Thymus (tissue), 11 donors: ENCODE measurements at regions not wholly inside any gene's neighbourhood (a gene's known extent, or its start where the extent isn't known, plus 50 kb on each side); places are given as distances from the start of the nearest gene placed in this dataset.

Experiments used
- DNase-seq, 9 donors: peaks; one replicate each; pipeline ENCODE4 v3.0.0-alpha.2; 2013; ENCODE audit warnings: low spot score in 9 of 9, low read depth in 6 of 9, missing footprints in 1 of 9
- H3K27ac ChIP-seq, 2 donors: one replicate each; pipeline ENCODE4 v1.5.1; 2013; ENCODE audit warnings: control low read depth in 1 of 2, low read depth in 1 of 2, low read length in 1 of 2, mild to moderate bottlenecking in 1 of 2, moderate library complexity in 1 of 2
- H3K27me3 ChIP-seq, 2 donors: one replicate each; pipeline ENCODE4 v1.5.1; 2013; ENCODE audit warnings: low read length in 1 of 2; ENCODE audit not compliant: control insufficient read depth in 2 of 2, insufficient read depth in 1 of 2
- H3K36me3 ChIP-seq, 2 donors: one replicate each; pipeline ENCODE4 v1.5.1; 2013; ENCODE audit warnings: low read length in 1 of 2, mild to moderate bottlenecking in 1 of 2, moderate library complexity in 1 of 2; ENCODE audit not compliant: control insufficient read depth in 2 of 2, insufficient read depth in 2 of 2
- H3K4me1 ChIP-seq, 2 donors: one replicate each; pipeline ENCODE4 v1.5.1; 2013; ENCODE audit warnings: low read length in 2 of 2; ENCODE audit not compliant: control insufficient read depth in 2 of 2, insufficient read depth in 2 of 2
- H3K4me3 ChIP-seq, 2 donors: one replicate each; pipeline ENCODE4 v1.5.1; 2013; ENCODE audit warnings: low read length in 2 of 2, control low read depth in 1 of 2, mild to moderate bottlenecking in 1 of 2
- H3K9me3 ChIP-seq, 2 donors: one replicate each; pipeline ENCODE4 v1.5.1; 2013; ENCODE audit warnings: low read length in 1 of 2, mild to moderate bottlenecking in 1 of 2; ENCODE audit not compliant: control insufficient read depth in 2 of 2, insufficient read depth in 1 of 2
- WGBS: extraction: QIAGEN DNeasy Blood & Tissue Kit; methylation state at CpG from one replicate; pipeline ENCODE4 v1.1.7; 2013; 5-methylcytosine and 5-hydroxymethylcytosine counted together
- donor health status: healthy.

DNA sequence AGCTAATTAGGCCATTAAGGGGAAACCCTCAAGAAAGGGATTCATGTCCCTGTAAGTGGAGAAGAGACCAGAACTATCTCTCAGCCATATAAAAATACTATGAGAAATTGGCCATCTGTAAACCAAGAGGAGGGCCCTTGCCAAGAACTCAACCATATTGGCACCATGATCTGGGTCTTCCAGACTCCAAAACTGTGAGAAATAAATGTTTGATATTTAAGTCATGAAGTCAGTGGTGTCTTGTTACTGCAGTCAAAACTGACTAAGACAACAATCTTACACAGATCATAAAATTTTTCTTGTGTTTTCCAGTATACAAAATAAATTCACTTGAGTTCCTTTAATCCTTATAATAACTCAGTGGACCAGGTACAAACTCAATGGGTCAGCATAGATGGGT, 589.8 kb upstream of the CDH2 start:
- Histone ChIP-seq H3K4me3 (no peak overlapping the region), H3K36me3 (no peaks in the 10 kb centered on the region), H3K27ac (no peak overlapping the region), H3K4me1 (no peaks in the 10 kb centered on the region), H3K27me3 (no peaks in the 10 kb centered on the region), H3K9me3 (no peaks in the 10 kb centered on the region)
- DNase-seq, result no peak

- no peaks in the 10 kb centered on the region for H3K9me3 ChIP-seq
- H3K36me3 ChIP-seq, result no peaks in the 10 kb centered on the region
- 93% methylated on average over 2 of the region's 2 CpGs for WGBS
- no peak overlapping the region for H3K27ac ChIP-seq
- H3K27me3 ChIP-seq, result no peaks in the 10 kb centered on the region
- H3K4me1 ChIP-seq, result no peaks in the 10 kb centered on the region
- no peak overlapping the region for H3K4me3 ChIP-seq
- DNase-seq, result no peak
Measured at GRCh38 chr18:28766027-28766426, 589.1 kb upstream of the CDH2 start.

DNA sequence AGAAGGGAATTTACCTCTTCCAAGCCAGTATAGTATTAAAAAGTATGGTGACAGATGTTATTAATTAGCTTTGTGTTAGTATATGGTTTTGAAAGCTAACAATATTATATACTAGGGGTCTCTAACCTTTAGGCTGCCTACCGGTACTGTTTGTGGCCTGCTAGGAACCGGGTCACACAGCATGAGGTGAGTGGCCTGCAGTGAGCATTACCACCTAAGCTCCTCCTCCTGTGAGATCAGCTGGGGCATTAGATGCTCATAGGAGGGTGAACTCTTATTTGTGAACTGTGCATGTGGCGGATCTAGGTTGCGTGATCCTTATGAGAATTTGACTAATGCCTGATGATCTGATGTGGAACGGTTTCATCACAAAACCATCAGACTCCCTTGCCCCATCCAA, 583.4 kb upstream of the CDH2 start:
- H3K9me3 ChIP-seq, result no peaks in the 10 kb centered on the region
- H3K36me3 ChIP-seq, result no peaks in the 10 kb centered on the region
- no peak for DNase-seq
- H3K4me3 ChIP-seq, result no peak overlapping the region
- 97% methylated on average over 5 of the region's 5 CpGs for WGBS
- no peak overlapping the region for H3K27ac ChIP-seq
- no peaks in the 10 kb centered on the region for H3K27me3 ChIP-seq
- no peaks in the 10 kb centered on the region for H3K4me1 ChIP-seq

DNA sequence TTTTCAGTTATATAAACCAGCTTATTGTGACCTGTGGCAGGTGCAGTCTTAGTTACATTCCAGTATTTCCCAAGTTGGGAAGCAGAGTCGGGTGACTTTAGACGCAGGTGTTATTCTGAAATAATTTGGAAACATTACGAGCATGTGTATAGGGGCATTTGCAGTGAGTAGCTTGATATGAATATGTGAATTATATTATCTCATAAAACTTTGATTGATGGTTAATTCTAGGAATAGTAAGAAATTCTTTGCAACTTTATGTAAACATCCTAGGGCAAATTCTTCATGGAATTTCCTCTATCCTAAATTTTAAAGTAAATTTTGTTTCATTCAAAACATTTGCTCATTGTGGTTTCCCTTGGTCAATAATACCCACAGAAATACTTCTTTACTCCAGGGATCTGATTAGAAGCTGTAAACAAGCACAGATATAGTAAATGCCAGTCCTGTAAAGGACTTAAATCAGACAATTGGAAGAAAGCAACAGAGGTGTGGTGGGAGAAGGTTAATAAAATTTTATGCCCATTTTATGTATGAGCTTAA, 580.6 kb upstream of the CDH2 start:
- Histone ChIP-seq H3K27me3 (no peaks in the 10 kb centered on the region), H3K4me1 (no peaks in the 10 kb centered on the region), H3K36me3 (no peaks in the 10 kb centered on the region), H3K27ac (no peak overlapping the region), H3K4me3 (no peak overlapping the region), H3K9me3 (no peaks in the 10 kb centered on the region)
- 96% methylated on average over 3 of the region's 3 CpGs for WGBS
- no peak for DNase-seq

DNA sequence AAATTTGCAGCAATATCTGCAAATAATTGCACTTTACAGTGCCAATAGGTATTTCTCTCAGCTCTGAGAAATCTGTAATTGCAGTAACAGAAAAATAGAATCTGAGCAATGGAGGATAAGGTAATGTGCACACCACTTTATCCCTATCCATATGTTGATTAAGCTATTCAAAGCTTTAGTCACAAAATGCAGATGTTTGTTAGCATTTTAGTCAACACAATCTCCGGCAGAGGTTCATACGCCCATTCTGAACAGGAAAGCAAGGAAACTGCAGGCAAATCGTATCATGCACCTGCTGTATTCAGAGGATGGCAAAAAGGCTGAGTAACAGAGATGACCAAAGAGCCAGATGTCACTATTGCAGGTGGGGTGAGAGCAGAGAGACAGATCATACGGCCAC, 566.2 kb upstream of the CDH2 start:
- Histone ChIP-seq H3K4me1 (no peaks in the 10 kb centered on the region), H3K36me3 (no peaks in the 10 kb centered on the region), H3K9me3 (no peaks in the 10 kb centered on the region), H3K4me3 (no peak overlapping the region), H3K27me3 (no peaks in the 10 kb centered on the region), H3K27ac (no peak overlapping the region)
- no peak for DNase-seq
- 97% methylated on average over 4 of the region's 4 CpGs for WGBS

- Histone ChIP-seq H3K27ac (no peak overlapping the region), H3K4me3 (no peak overlapping the region), H3K9me3 (no peaks in the 10 kb centered on the region), H3K4me1 (no peaks in the 10 kb centered on the region), H3K36me3 (no peaks in the 10 kb centered on the region), H3K27me3 (no peaks in the 10 kb centered on the region)
- WGBS, result 98% methylated on average over 1 of the region's 1 CpG
- no peak for DNase-seq
Measured at GRCh38 chr18:28740575-28740974, 563.6 kb upstream of the CDH2 start.

GRCh38 chr18:28736951-28737350, 560.0 kb upstream of the CDH2 start:
- H3K27ac ChIP-seq, result no peak overlapping the region
- no peaks in the 10 kb centered on the region for H3K36me3 ChIP-seq
- H3K27me3 ChIP-seq, result no peaks in the 10 kb centered on the region
- DNase-seq, result no peak
- H3K9me3 ChIP-seq, result no peaks in the 10 kb centered on the region
- H3K4me3 ChIP-seq, result no peak overlapping the region
- H3K4me1 ChIP-seq, result no peaks in the 10 kb centered on the region

GRCh38 chr18:28736223-28736622, 559.3 kb upstream of the CDH2 start:
- no peak for DNase-seq
- no peaks in the 10 kb centered on the region for H3K9me3 ChIP-seq
- no peaks in the 10 kb centered on the region for H3K27me3 ChIP-seq
- H3K4me1 ChIP-seq, result no peaks in the 10 kb centered on the region
- WGBS, result 96% methylated on average over 2 of the region's 2 CpGs
- H3K27ac ChIP-seq, result no peak overlapping the region
- H3K4me3 ChIP-seq, result no peak overlapping the region
- H3K36me3 ChIP-seq, result no peaks in the 10 kb centered on the region

GRCh38 chr18:28735731-28736130, 558.8 kb upstream of the CDH2 start:
- Histone ChIP-seq H3K4me3 (no peak overlapping the region), H3K27ac (no peak overlapping the region), H3K27me3 (no peaks in the 10 kb centered on the region), H3K4me1 (no peaks in the 10 kb centered on the region), H3K36me3 (no peaks in the 10 kb centered on the region), H3K9me3 (no peaks in the 10 kb centered on the region)
- 94% methylated on average over 2 of the region's 2 CpGs for WGBS
- no peak for DNase-seq

DNA sequence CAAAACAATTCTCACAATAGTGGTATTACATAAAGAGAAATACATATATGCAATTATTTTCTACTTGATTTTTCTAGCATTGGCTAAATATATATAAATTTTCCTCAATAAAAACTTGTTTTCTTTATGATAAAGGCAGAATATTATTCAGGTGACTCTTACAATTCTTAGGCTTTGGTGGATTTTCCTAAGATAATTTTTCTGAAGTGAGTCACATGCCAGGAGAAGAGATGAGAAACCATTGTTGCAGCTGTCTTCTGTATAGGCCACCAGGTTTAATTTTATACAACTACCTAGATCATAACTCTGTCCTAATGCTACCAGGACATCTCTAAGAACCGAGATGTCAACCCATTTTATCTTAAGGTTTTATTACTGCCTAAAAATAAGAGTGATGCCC, 552.4 kb upstream of the CDH2 start:
- Histone ChIP-seq H3K4me1 (no peaks in the 10 kb centered on the region), H3K36me3 (no peaks in the 10 kb centered on the region), H3K4me3 (no peak overlapping the region), H3K9me3 (no peaks in the 10 kb centered on the region), H3K27ac (no peak overlapping the region), H3K27me3 (no peaks in the 10 kb centered on the region)
- no peak for DNase-seq
- 82% methylated on average over 1 of the region's 1 CpG for WGBS
